T-cell (primary cell): ENCODE measurements at regions not wholly inside any gene's neighbourhood (a gene's known extent, or its start where the extent isn't known, plus 50 kb on each side); places are given as distances from the start of the nearest gene placed in this dataset.

Experiments used
- ATAC-seq, 4 experiments: fragments of 200-7000 bp in 3 of 4; fragments of 150-1000 bp in 1 of 4; cut with Tn5 transposase; replicated peaks in 1 of 4; 1 replicate in 3 of 4; 2 replicates in 1 of 4; pipeline ENCODE4 v1.10.0; 2021; ENCODE audit warnings: moderate library complexity in 3 of 4, mild to moderate bottlenecking in 2 of 4, moderate number of reproducible peaks in 1 of 4
- CTCF ChIA-PET, 2 donors: fragments of 300-600 bp; sonication (Branson Sonifier 250); formaldehyde crosslinking; loops; one replicate each; lab custom pipeline; 2022; ENCODE audit warnings: antibody characterized with exemption in 2 of 2; lab: Charles Lee
- POLR2A ChIA-PET, 2 donors: fragments of 300-600 bp; sonication (Branson Sonifier 250); formaldehyde crosslinking; loops; one replicate each; lab custom pipeline; 2022; ENCODE audit warnings: antibody characterized with exemption in 2 of 2; lab: Charles Lee
- DNase-seq, 35 experiments: peaks; one replicate each; pipeline versions ENCODE4 v3.0.0 to v3.0.0-alpha.2; 2013 to 2023
- H3K27ac ChIP-seq: one replicate; pipeline ENCODE4 v1.5.1; 2013; ENCODE audit warnings: low read length
- H3K27me3 ChIP-seq, 2 experiments: replicated peaks in 1 of 2; 1 replicate in 1 of 2; 2 replicates in 1 of 2; pipeline versions ENCODE4 v1.6.1 to v1.7.0; 2013; ENCODE audit warnings: low read length in 1 of 2, mixed read lengths in 1 of 2; ENCODE audit not compliant: control insufficient read depth in 2 of 2, insufficient read depth in 2 of 2; ENCODE audit errors: extremely low read depth in 1 of 2
- H3K36me3 ChIP-seq, 2 donors: 1 replicate in 1 of 2; 2 replicates in 1 of 2; pipeline versions ENCODE4 v1.6.1 to v1.7.0; 2013; ENCODE audit warnings: low read length in 1 of 2; ENCODE audit not compliant: control insufficient read depth in 2 of 2, insufficient read depth in 1 of 2; ENCODE audit errors: extremely low read depth in 1 of 2
- H3K4me1 ChIP-seq, 2 experiments: 1 replicate in 1 of 2; 2 replicates in 1 of 2; pipeline versions ENCODE4 v1.6.1 to v1.7.0; 2013; ENCODE audit warnings: low read length in 2 of 2, mixed read lengths in 1 of 2; ENCODE audit not compliant: insufficient read depth in 2 of 2, control insufficient read depth in 1 of 2; ENCODE audit errors: extremely low read depth in 1 of 2
- H3K4me3 ChIP-seq, 2 donors: 1 replicate in 1 of 2; 2 replicates in 1 of 2; pipeline versions ENCODE4 v1.5.1 to v1.7.0; 2013; ENCODE audit warnings: mild to moderate bottlenecking in 2 of 2, low read length in 1 of 2, moderate library complexity in 1 of 2; ENCODE audit not compliant: control insufficient read depth in 1 of 2; ENCODE audit errors: extremely low read depth in 1 of 2
- H3K9me3 ChIP-seq: 2 replicates; pipeline ENCODE4 v1.7.0; 2013
- H3K27ac Mint-ChIP-seq, 2 donors: one replicate each; pipeline ENCODE4 v1.8.0; 2020 to 2021; ENCODE audit warnings: mild to moderate bottlenecking in 2 of 2, mixed read lengths in 2 of 2
- H3K27me3 Mint-ChIP-seq, 2 donors: one replicate each; pipeline ENCODE4 v1.8.0; 2021 to 2022; ENCODE audit warnings: mixed read lengths in 2 of 2
- H3K36me3 Mint-ChIP-seq: one replicate; pipeline ENCODE4 v1.8.0; 2021; ENCODE audit warnings: mixed read lengths
- H3K4me1 Mint-ChIP-seq, 3 donors: one replicate each; pipeline ENCODE4 v1.8.0; 2020 to 2022; ENCODE audit warnings: mixed read lengths in 3 of 3, mild to moderate bottlenecking in 1 of 3
- H3K4me3 Mint-ChIP-seq, 3 donors: one replicate each; pipeline ENCODE4 v1.8.0; 2020 to 2022; ENCODE audit warnings: mild to moderate bottlenecking in 3 of 3, mixed read lengths in 3 of 3, moderate library complexity in 3 of 3
- H3K9me3 Mint-ChIP-seq, 3 donors: one replicate each; pipeline ENCODE4 v1.8.0; 2020 to 2022; ENCODE audit warnings: mixed read lengths in 3 of 3
- WGBS: methylation state at CpG from one replicate; pipeline ENCODE4 v1.1.5; 2013; ENCODE audit warnings: missing lambda C conversion rate; ENCODE audit not compliant: insufficient coverage; 5-methylcytosine and 5-hydroxymethylcytosine counted together

DNA sequence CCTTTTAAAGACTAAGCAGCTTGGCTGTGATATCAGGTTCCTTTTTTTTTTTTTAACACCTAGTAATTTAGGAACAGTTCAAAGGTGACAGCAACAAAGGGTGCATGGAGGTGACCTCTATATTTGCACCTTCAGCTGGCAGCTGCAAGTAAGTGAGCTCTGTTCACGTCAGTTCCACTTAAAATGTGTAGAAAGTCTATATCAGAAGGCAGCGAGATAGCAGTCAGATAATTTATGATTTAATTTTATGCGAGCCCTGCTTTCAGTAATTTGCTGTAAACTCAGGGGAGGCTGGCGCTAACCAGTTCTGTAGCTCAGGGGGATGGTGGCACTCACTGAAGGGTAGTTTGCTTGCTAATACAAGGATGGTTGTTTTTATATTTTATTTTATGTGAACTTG, 602.8 kb upstream of the MMS22L start:
- 75% methylated on average over 2 of the region's 4 CpGs for WGBS
- DNase-seq (no peak), ATAC-seq (no peak)
- Mint-ChIP-seq H3K27me3 (no peaks in the 10 kb centered on the region), H3K27ac (no peak overlapping the region), H3K4me1 (no peaks in the 10 kb centered on the region), H3K9me3 (no peaks in the 10 kb centered on the region), H3K4me3 (no peak overlapping the region), H3K36me3 (no peaks in the 10 kb centered on the region)
- Histone ChIP-seq H3K36me3 (no peaks in the 10 kb centered on the region), H3K9me3 (no peaks in the 10 kb centered on the region), H3K27ac (no peak overlapping the region), H3K4me1 (no peaks in the 10 kb centered on the region), H3K27me3 (no peaks in the 10 kb centered on the region), H3K4me3 (no peak overlapping the region)
- CTCF ChIA-PET = no interaction called here
- POLR2A ChIA-PET = no interaction called here

DNA sequence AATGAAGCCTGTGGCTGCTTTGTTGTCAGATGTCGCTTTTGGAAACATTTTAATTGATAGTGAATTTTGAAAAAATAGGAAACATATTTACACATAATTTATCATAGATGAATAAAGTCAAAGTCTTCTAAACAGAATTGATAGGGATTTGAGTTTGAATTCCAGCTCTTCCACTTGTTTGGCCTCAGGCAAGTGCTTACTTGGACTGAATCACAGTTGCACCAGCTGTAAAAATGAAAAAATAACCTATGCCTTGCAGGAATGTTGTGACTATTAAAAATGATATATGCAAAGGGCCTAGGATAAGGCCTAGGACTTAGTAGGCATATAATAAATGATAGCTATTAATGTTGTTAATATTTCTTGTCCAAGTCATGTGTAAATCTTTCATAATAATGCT, 618.5 kb upstream of the MMS22L start:
- no peaks in the 10 kb centered on the region for H3K27me3 Mint-ChIP-seq
- no peaks in the 10 kb centered on the region for H3K36me3 Mint-ChIP-seq
- ChIA-PET POLR2A (no interaction called here), CTCF (no interaction called here)
- H3K27ac Mint-ChIP-seq = no peak overlapping the region
- no peak overlapping the region for H3K4me3 Mint-ChIP-seq
- peaks cover 0 to 9% (median 5%) of the 10 kb centered on the region in 3 donors for H3K9me3 Mint-ChIP-seq
- no CpG with 5 or more reads among the region's 1 CpG for WGBS
- H3K27me3 ChIP-seq = no peaks in the 10 kb centered on the region
- H3K36me3 ChIP-seq = no peaks in the 10 kb centered on the region
- no peak for DNase-seq
- H3K4me1 ChIP-seq = no peaks in the 10 kb centered on the region
- H3K4me3 ChIP-seq = no peak overlapping the region
- no peaks in the 10 kb centered on the region for H3K4me1 Mint-ChIP-seq
- no peak for ATAC-seq
- H3K27ac ChIP-seq = no peak overlapping the region
- no peaks in the 10 kb centered on the region for H3K9me3 ChIP-seq

DNA sequence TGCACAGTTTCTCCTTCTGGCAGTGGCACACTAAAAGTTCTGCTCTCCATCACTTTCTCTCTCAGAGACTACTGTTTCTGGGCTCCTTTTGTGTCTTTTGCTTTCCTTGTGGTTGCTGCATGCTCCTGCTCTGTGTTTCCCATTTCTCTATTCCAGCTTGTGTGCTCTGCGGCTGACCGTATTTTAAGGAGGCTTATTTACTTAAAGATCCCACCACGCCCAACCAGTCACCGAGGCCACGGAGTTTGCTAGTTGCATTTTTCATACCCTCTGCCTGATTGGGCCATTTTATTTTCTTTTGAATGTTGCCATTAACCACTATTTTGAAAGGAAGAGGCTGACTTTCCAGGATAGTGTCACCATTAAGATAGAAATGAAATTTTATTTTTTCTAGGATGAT, 626.4 kb upstream of the MMS22L start:
- H3K4me3 Mint-ChIP-seq = no peak overlapping the region
- no peak overlapping the region for H3K27ac ChIP-seq
- no peak for ATAC-seq
- no peak overlapping the region for H3K27ac Mint-ChIP-seq
- H3K4me1 ChIP-seq = no peaks in the 10 kb centered on the region
- DNase-seq = no peak
- no peaks in the 10 kb centered on the region for H3K36me3 ChIP-seq
- H3K4me1 Mint-ChIP-seq = no peaks in the 10 kb centered on the region
- no peaks in the 10 kb centered on the region for H3K27me3 ChIP-seq
- H3K36me3 Mint-ChIP-seq = no peaks in the 10 kb centered on the region
- peaks cover 0 to 9% (median 4%) of the 10 kb centered on the region in 3 donors for H3K9me3 Mint-ChIP-seq
- H3K27me3 Mint-ChIP-seq = no peaks in the 10 kb centered on the region
- ChIA-PET CTCF (no interaction called here), POLR2A (no interaction called here)
- no peaks in the 10 kb centered on the region for H3K9me3 ChIP-seq
- WGBS = 87% methylated on average over 5 of the region's 5 CpGs
- H3K4me3 ChIP-seq = no peak overlapping the region

DNA sequence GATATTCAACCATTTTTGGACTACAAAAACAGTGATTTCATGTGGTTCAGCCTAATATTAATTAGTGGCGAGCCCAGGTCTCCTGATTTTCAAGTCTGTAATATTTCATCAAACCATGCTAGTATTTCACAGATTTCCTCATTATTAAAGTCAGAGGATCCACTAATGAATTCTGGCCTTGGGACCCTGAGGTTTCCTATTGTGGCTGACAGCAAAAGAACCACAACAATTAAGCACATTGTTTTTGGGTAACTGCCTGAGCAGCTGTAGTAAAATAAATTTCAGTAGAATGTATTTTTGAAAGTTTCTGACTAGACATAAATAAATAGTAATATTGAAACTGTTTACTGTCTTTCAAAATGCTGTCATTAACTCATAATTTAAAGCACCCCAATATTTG, 630.7 kb upstream of the MMS22L start:
- H3K36me3 Mint-ChIP-seq = no peaks in the 10 kb centered on the region
- no peaks in the 10 kb centered on the region for H3K27me3 Mint-ChIP-seq
- peaks cover 0 to 4% (median 3%) of the 10 kb centered on the region in 3 donors for H3K9me3 Mint-ChIP-seq
- H3K4me1 ChIP-seq = no peaks in the 10 kb centered on the region
- ChIA-PET POLR2A (no interaction called here), CTCF (no interaction called here)
- no peaks in the 10 kb centered on the region for H3K36me3 ChIP-seq
- no peaks in the 10 kb centered on the region for H3K9me3 ChIP-seq
- no peak overlapping the region for H3K4me3 ChIP-seq
- H3K27ac ChIP-seq = no peak overlapping the region
- H3K27me3 ChIP-seq = no peaks in the 10 kb centered on the region
- ATAC-seq (no peak), DNase-seq (no peak)
- H3K4me3 Mint-ChIP-seq = no peak overlapping the region
- WGBS = no CpG with 5 or more reads among the region's 1 CpG
- H3K4me1 Mint-ChIP-seq = no peaks in the 10 kb centered on the region
- H3K27ac Mint-ChIP-seq = no peak overlapping the region

DNA sequence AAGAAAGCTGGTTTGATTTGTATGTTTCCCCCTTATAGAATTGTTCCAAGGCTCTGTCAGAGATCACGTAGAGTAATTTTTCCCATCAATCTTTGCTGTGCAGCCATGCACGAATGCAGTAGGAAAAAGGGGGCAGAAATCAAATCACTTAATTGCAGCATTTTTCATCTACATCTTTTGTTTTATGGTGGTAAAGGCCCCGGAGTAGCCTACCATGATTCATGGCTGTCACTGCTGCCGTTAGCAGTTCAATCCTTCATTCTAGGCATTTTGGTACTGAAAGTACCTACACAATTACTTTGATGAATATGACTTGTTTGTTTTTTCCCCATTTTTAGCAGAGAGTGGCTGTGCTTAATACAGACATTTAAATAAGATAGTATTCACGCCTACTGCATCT, 631.9 kb upstream of the MMS22L start:
- Mint-ChIP-seq H3K4me3 (no peak overlapping the region), H3K36me3 (no peaks in the 10 kb centered on the region), H3K4me1 (no peaks in the 10 kb centered on the region), H3K9me3 (peaks cover 0 to 4% (median 3%) of the 10 kb centered on the region in 3 donors), H3K27me3 (no peaks in the 10 kb centered on the region), H3K27ac (no peak overlapping the region)
- no peaks in the 10 kb centered on the region for H3K27me3 ChIP-seq
- CTCF ChIA-PET = no interaction called here
- no peak overlapping the region for H3K4me3 ChIP-seq
- ATAC-seq (no peak), DNase-seq (no peak)
- H3K36me3 ChIP-seq = no peaks in the 10 kb centered on the region
- no peaks in the 10 kb centered on the region for H3K4me1 ChIP-seq
- POLR2A ChIA-PET = no interaction called here
- H3K27ac ChIP-seq = no peak overlapping the region
- WGBS = no CpG with 5 or more reads among the region's 5 CpGs
- H3K9me3 ChIP-seq = no peaks in the 10 kb centered on the region

DNA sequence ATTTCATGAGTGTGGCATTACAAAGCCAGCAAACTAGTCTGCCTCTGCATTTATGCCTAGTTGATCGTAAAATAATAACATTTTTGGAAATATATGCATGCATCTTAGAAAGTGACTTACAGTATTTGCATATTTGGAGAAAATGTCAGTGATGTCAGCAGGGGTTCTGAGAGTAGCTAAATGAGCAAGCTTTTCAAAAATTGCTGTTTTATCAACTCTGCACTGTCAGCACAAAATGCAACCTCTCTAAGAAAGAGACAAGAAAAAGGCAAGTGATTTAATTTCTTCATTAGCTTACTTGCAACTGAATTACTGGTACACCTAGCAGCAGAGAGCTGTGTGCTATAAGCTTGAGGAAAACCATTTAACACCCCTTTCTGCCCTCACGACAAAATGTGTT, 632.5 kb upstream of the MMS22L start:
- Histone ChIP-seq H3K27me3 (no peaks in the 10 kb centered on the region), H3K4me3 (no peak overlapping the region), H3K27ac (no peak overlapping the region), H3K9me3 (no peaks in the 10 kb centered on the region), H3K36me3 (no peaks in the 10 kb centered on the region), H3K4me1 (no peaks in the 10 kb centered on the region)
- ChIA-PET POLR2A (no interaction called here), CTCF (no interaction called here)
- DNase-seq (no peak), ATAC-seq (no peak)
- no peak overlapping the region for H3K4me3 Mint-ChIP-seq
- WGBS = 83% methylated on average over 1 of the region's 2 CpGs
- H3K27ac Mint-ChIP-seq = no peak overlapping the region
- H3K27me3 Mint-ChIP-seq = no peaks in the 10 kb centered on the region
- no peaks in the 10 kb centered on the region for H3K4me1 Mint-ChIP-seq
- H3K9me3 Mint-ChIP-seq = peaks cover 0 to 4% (median 0%) of the 10 kb centered on the region in 3 donors
- no peaks in the 10 kb centered on the region for H3K36me3 Mint-ChIP-seq

DNA sequence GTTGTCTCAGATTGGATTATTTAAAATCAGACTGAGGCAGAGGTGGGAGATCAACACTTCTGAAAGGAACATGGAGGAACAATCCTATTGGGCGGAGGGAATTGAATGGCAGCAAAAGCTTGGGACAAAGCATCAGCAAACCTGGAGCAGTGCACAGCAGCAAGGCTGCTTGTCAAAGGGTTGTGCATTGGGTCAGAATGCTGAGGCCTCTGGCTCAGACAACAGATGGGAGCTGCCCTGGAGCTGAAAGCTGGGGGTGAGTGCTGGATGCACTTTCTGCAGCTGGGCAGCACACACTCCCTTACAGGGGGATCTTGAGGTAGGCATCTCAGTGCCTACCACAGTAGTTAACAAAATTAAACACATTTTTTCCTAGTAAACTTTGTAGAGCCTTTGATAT, 634.4 kb upstream of the MMS22L start:
- WGBS = 75% methylated on average over 1 of the region's 1 CpG
- ChIA-PET CTCF (no interaction called here), POLR2A (no interaction called here)
- H3K4me1 Mint-ChIP-seq = no peaks in the 10 kb centered on the region
- Histone ChIP-seq H3K27ac (no peak overlapping the region), H3K4me3 (no peak overlapping the region), H3K4me1 (no peaks in the 10 kb centered on the region), H3K36me3 (no peaks in the 10 kb centered on the region), H3K9me3 (no peaks in the 10 kb centered on the region), H3K27me3 (no peaks in the 10 kb centered on the region)
- no peaks in the 10 kb centered on the region for H3K27me3 Mint-ChIP-seq
- ATAC-seq = no peak
- H3K27ac Mint-ChIP-seq = no peak overlapping the region
- DNase-seq = no peak
- H3K9me3 Mint-ChIP-seq = peaks cover 0 to 4% (median 0%) of the 10 kb centered on the region in 3 donors
- H3K36me3 Mint-ChIP-seq = no peaks in the 10 kb centered on the region
- H3K4me3 Mint-ChIP-seq = no peak overlapping the region
